SIG-M5 treated with dmso at 0.1 percent for 504 hours (cell line): ENCODE measurements at regions not wholly inside any gene's neighbourhood (a gene's known extent, or its start where the extent isn't known, plus 50 kb on each side); places are given as distances from the start of the nearest gene placed in this dataset.

Experiments used
- DNase-seq: peaks from one replicate; lab custom pipeline; 2025; ENCODE audit not compliant: unreplicated experiment; lab: John Stamatoyannopoulos, UW

DNA sequence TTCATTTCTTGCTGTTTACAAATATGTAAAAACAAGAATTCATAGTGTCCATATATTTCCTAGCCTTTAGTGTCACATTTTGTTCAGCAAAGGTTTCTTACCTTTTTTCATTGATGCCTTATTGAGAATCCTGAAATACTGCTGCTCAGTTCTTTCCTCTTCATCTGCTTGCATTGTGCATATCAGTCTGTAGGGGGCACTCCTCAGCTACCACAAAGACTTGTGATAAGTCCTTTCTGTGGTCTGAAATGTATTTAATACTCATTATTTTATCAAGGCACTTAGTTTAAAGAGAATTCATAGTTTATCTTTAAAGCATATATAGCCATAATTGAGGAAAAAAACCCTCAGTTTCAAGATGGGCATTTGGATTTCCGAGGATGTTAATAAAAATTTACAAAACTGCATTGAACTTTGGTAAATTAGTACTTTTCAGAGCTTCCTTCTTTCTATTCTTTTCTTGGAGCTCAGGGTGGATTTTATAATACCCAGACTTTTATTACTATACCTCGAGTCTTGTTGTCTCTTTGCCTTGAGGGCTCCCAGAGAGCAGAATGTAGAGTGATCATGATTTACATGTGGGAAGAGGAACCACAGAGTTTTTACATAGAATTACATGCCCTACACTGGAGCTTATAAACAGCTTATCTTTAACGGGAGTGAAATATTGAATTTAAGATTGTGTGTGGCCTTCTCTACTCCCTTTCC is 570.1 kb downstream of the PLCL1 start:
- peak; percentile 10 for DNase-seq

DNA sequence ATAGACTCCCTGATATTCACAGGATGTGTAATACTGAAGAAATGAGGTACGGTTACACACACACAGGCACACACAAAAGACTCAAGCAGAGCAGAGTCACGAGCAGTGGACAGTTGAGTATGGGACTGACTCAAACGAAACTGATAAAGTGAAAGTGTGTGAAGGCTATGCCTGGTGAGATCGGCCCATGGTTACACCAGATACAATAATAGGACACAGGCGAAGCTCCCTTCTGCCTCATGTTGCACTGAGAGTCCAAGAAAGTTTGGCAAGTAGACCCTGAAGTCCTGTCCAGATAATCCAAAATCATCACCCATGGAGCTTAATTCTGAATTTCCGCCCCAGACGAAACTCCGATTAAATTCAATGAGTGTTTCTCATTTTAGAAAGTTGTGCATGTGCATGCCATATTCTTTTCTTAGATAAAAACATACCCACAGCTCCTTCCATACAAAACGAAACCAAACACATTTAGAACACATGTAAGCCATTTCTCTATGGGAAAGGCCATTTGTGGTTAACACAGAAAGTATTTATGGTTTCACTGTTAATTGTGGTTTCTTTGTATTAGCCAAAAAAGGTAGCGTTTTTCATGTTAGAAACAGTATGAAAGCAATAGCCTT is 567.6 kb downstream of the PLCL1 start:
- DNase-seq: peak; percentile 19

DNA sequence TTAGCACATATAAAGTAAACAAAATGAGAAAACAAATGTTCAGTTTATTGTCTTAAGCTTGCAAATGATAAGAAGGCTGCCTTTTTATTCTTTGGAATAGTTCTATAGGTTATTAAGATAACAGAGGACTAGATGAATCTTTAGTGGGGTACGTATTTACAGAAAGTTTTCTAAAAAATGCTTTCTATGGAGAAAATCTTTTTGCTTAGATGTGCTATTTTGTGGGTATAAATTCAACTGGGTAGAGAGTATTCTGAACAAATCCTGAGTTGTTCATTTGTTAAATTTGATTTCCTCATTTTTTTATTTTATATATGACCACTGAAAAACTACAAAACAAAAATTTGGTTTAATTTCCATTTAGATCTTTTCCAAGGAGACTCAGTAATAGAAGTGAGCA is 566.9 kb downstream of the PLCL1 start:
- DNase-seq: no peak

- DNase-seq: no peak
Measured at GRCh38 chr2:198368089-198368488, 563.7 kb downstream of the PLCL1 start.

DNA sequence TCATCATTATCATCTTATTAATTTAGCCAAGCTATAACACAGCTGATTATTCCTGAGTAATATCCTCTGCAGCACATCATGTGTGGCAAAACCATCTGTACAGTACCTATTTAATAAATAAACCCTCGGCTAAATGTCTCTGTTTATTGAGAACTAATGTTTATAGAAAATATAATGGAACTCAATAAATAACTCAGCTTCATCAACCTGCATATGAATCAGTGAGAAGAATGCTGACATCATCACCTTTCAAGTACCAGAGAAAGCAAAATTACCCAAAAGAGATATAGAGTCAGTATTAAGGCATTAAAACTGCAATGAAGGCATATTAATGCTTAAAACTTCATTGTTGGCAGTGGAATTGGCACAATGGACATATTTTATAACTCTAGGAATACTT is 558.3 kb downstream of the PLCL1 start:
- no peak for DNase-seq

DNA sequence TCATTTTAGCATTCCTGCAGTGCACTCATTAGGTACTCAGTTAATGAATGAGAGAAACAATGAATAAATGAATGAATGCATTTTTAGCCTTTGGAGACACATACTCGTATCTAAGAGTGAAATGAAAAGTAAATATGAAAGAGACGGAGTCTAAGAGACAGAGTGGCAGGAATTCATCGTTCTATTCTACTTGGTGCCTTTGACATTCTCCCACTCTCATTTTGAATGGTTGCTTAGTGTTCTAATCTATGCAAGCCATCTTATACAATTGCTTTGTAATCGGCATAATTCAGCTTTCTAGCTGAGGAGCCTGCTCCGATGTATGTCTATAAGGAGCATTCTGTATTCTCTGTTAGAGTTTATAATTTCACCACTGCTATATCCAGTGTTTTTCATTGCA is 554.9 kb downstream of the PLCL1 start:
- no peak for DNase-seq

GRCh38 chr2:198356157-198356556 is 551.8 kb downstream of the PLCL1 start:
- no peak for DNase-seq

DNA sequence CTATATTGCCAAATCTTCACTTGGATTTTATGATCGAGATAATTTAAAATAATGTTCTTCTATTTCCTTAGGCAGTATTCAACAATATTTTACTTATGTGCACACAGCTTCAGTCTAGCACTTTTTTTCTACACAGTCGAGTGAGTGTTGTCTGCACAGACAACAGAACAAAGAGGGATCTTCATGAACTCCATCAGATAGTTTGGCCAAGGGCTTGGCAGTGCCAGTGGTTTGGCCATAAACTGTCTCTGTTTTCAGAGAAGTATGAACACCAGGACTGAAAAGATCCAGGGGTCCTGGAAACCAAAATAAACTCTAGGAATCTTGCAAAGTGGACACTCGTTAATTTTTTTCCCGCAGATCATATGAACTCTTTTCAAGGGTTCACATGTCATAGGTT is 547.3 kb downstream of the PLCL1 start:
- no peak for DNase-seq

DNA sequence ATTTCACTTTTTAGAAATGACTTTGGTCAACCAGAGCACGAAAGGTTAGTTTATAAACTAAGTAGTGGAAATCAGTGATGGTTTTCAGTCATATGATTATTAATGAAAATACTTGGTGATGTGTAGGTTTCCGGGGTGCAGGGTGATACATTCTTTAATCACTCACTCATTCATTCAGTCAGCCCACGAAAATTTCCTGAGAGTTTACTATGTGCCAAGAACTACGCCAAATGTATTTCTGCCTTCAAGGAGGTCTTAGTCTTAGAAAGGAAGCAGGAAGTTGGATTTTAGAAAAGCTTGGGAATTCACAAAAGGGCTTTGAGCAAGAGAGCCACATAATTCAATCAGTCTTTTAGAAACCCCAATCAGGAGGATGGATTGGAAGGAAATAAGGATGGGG is 543.6 kb downstream of the PLCL1 start:
- DNase-seq: no peak

GRCh38 chr2:198347349-198347748 is 543.0 kb downstream of the PLCL1 start:
- DNase-seq: no peak

GRCh38 chr2:198343471-198343870 is 539.1 kb downstream of the PLCL1 start:
- no peak for DNase-seq

DNA sequence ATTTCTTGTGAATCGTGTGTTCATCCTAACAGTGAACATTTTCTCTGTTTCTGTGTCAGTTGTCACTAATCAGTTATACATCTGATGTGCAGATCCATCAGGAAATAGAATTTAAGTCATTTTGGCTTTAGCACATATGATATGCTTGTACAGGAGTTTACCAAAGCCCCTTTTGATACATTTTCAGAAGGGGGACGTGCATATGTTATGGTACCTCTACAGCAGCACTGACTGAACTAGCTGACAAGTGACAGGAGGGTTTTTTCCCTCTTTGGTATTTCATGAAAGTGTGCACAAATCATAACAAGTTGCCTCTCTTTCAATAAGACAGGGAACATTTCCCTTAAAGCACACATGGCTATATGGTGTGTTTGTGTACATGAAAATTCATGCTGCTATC is 536.5 kb downstream of the PLCL1 start:
- no peak for DNase-seq

DNA sequence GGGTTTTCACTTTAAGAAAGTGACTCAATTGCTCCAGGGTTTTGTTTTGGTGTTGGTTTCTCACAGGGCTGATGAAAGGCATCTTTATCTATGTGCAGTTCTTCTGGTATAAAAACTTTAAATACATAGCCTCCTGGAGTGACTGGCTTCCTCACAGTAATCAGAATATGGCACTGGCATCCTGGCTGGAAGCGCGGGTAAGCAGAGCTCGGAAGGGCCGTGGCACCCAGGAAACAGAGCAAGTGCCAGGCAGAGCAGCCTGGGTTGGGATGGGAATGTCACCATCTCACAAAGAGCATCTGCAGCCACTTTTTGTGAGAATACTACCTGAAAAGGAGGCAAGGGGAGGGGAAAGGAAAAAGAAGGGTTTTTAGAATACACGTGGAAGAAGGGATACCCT is 534.7 kb downstream of the PLCL1 start:
- DNase-seq: no peak

GRCh38 chr2:198337368-198337767 is 533.0 kb downstream of the PLCL1 start:
- no peak for DNase-seq

DNA sequence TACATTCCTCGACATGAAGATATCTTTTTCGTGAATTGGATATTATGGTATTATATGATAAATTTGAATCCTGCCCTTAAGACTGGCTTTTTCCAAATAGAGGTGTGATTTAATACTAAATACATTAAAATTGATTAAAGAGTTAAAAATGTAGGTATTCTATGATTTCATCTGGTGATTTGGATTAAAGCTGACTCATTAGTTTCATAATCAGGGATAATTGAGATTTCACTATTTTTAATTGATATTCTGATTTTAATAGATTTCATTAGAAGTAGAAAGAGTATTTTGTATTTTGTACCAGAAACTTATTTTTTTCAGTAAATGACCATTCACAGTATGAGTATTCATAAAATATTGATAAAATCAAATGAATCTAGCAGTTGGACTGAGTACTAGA is 524.1 kb downstream of the PLCL1 start:
- no peak for DNase-seq

- DNase-seq: peak; percentile 59
Measured at GRCh38 chr2:198327526-198327925, 523.1 kb downstream of the PLCL1 start.

GRCh38 chr2:198326431-198326830 is 522.0 kb downstream of the PLCL1 start:
- DNase-seq: peak; percentile 87

GRCh38 chr2:198325359-198325758 is 521.0 kb downstream of the PLCL1 start:
- DNase-seq: no peak

DNA sequence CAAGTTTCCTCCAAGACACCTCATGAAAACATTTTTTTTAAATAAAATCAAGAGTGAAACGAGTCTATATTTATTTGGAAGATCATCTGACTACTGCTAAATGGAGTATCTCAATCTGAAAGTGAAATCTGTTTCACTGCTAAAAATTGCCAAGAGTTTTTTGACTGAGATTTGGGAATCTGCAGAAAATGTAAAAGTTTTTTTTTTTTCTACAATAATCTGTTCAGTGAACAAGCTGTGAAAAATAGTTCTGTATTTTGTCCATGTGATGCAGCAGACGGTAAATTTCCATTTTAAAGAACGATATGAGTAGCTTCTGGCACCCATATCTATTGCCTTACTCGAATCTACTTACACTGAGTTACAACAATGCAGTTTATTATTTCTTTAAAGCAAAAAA is 519.7 kb downstream of the PLCL1 start:
- DNase-seq: no peak

- DNase-seq: no peak
Measured at GRCh38 chr2:198322275-198322674, 517.9 kb downstream of the PLCL1 start.

DNA sequence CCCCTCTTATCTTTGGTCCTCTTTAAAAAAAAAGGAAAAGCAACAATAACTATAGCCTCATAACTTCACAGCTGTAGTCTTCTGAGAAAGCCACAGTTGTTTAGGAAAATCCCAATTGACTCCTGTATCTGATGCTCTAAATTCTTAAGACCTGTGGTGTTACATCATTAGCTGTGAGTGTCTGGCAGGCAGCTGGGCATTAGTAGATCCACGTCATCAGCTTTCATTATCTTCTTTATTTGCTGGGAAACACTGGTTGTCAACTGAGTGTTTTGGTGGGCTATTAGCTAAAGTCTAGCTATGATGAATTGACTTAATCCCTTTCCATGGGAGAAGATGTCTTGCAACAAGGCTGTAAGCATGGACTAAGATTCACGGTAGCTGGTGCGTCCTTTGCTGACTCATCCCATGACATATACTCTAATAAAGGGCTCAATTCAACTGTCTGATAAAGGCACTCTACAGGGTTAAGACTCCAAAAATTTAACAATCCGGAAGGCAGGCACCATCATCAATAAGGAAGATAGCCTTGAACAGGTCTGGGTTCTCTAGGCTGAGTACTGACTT is 517.2 kb downstream of the PLCL1 start:
- no peak for DNase-seq

GRCh38 chr2:198316852-198317396 is 512.5 kb downstream of the PLCL1 start:
- DNase-seq: no peak
